HepG2 (cell line): ENCODE measurements at regions not wholly inside any gene's neighbourhood (a gene's known extent, or its start where the extent isn't known, plus 50 kb on each side); places are given as distances from the start of the nearest gene placed in this dataset.
A peak's percentile ranks its signal among the peaks of the same experiment; 100 is the strongest.

Source experiments
- EEA1 ChIP-seq: sonication (generic); formaldehyde crosslinking; IDR thresholded peaks from 2 replicates; pipeline ENCODE4 v1.5.1; 2020; ENCODE audit warnings: mild to moderate bottlenecking, missing genetic modification reagents, borderline replicate concordance
- HOXA5 ChIP-seq: sonication (generic); formaldehyde crosslinking; IDR thresholded peaks from 2 replicates; pipeline ENCODE4 v1.4.0; 2020; ENCODE audit warnings: missing genetic modification reagents
- ISL2 ChIP-seq: sonication (generic); formaldehyde crosslinking; IDR thresholded peaks from 2 replicates; pipeline ENCODE4 v1.5.0; 2020; ENCODE audit warnings: missing genetic modification reagents
- ISX ChIP-seq: sonication (generic); formaldehyde crosslinking; conservative IDR thresholded peaks from 2 replicates; pipeline ENCODE4 v1.5.0; 2020; ENCODE audit warnings: missing genetic modification reagents
- KLF16 ChIP-seq, 2 experiments: sonication (generic) in 1 of 2; formaldehyde crosslinking in 1 of 2; IDR thresholded peaks; 2 replicates each; pipeline versions ENCODE4 v1.6.1 to v1.8.0; 2016 to 2023; ENCODE audit warnings: missing genetic modification reagents in 2 of 2, missing compliant biosample characterization in 1 of 2
- NFATC3 ChIP-seq: sonication (generic); formaldehyde crosslinking; IDR thresholded peaks from 2 replicates; pipeline ENCODE4 v1.5.1; 2020; ENCODE audit warnings: mild to moderate bottlenecking, missing genetic modification reagents
- NFRKB ChIP-seq: fragments of 450-650 bp; IDR thresholded peaks from 2 replicates; pipeline ENCODE4 v1.6.1; 2017
- PHF8 ChIP-seq: sonication (generic); formaldehyde crosslinking; IDR thresholded peaks from 2 replicates; pipeline ENCODE4 v1.5.0; 2020; ENCODE audit warnings: missing genetic modification reagents
- SIX1 ChIP-seq: sonication (generic); formaldehyde crosslinking; IDR thresholded peaks from 2 replicates; pipeline ENCODE4 v1.4.0; 2020; ENCODE audit warnings: missing genetic modification reagents, borderline replicate concordance
- U2AF1 ChIP-seq: fragments of 200-400 bp; formaldehyde crosslinking; optimal IDR thresholded peaks from 2 replicates; pipeline ENCODE3; 2017; ENCODE audit warnings: mild to moderate bottlenecking, low read depth, low read length
- ZNF136 ChIP-seq: sonication (generic); formaldehyde crosslinking; IDR thresholded peaks from 2 replicates; pipeline ENCODE4 v1.8.1; 2022; ENCODE audit warnings: low read depth, mild to moderate bottlenecking, moderate library complexity, missing genetic modification reagents
- ZNF460 ChIP-seq: sonication (generic); formaldehyde crosslinking; IDR thresholded peaks from 2 replicates; pipeline ENCODE4 v1.5.1; 2020; ENCODE audit warnings: missing genetic modification reagents, mild to moderate bottlenecking, borderline replicate concordance
- ZNF543 ChIP-seq: sonication (generic); formaldehyde crosslinking; IDR thresholded peaks from 2 replicates; pipeline ENCODE4 v1.4.0; 2020; ENCODE audit warnings: mild to moderate bottlenecking, missing genetic modification reagents
- ZNF781 ChIP-seq: sonication (generic); formaldehyde crosslinking; IDR thresholded peaks from 2 replicates; pipeline ENCODE4 v1.5.1; 2020; ENCODE audit warnings: borderline replicate concordance, mild to moderate bottlenecking, missing genetic modification reagents; ENCODE audit errors: not compliant biosample characterization
- TF ChIP-seq, protein P1 (sequence below): sonication (generic); formaldehyde crosslinking; IDR thresholded peaks from 2 replicates; pipeline ENCODE4 v1.8.0; 2022; ENCODE audit warnings: low read depth, missing genetic modification reagents
- TF ChIP-seq, protein P2 (sequence below): sonication (generic); formaldehyde crosslinking; IDR thresholded peaks from 2 replicates; pipeline ENCODE4 v1.8.1; 2023; ENCODE audit warnings: mild to moderate bottlenecking, missing genetic modification reagents
- TF ChIP-seq, protein P3 (sequence below): sonication (generic); formaldehyde crosslinking; IDR thresholded peaks from 2 replicates; pipeline ENCODE4 v1.4.0; 2020; ENCODE audit warnings: missing genetic modification reagents, borderline replicate concordance
- TF ChIP-seq, protein P4 (sequence below): sonication (generic); formaldehyde crosslinking; conservative IDR thresholded peaks from 2 replicates; pipeline ENCODE4 v1.4.0; 2020; ENCODE audit warnings: missing genetic modification reagents
- TF ChIP-seq, protein P5 (sequence below): sonication (generic); formaldehyde crosslinking; IDR thresholded peaks from 2 replicates; pipeline ENCODE4 v1.5.1; 2020; ENCODE audit warnings: mild to moderate bottlenecking, missing genetic modification reagents, borderline replicate concordance

DNA sequence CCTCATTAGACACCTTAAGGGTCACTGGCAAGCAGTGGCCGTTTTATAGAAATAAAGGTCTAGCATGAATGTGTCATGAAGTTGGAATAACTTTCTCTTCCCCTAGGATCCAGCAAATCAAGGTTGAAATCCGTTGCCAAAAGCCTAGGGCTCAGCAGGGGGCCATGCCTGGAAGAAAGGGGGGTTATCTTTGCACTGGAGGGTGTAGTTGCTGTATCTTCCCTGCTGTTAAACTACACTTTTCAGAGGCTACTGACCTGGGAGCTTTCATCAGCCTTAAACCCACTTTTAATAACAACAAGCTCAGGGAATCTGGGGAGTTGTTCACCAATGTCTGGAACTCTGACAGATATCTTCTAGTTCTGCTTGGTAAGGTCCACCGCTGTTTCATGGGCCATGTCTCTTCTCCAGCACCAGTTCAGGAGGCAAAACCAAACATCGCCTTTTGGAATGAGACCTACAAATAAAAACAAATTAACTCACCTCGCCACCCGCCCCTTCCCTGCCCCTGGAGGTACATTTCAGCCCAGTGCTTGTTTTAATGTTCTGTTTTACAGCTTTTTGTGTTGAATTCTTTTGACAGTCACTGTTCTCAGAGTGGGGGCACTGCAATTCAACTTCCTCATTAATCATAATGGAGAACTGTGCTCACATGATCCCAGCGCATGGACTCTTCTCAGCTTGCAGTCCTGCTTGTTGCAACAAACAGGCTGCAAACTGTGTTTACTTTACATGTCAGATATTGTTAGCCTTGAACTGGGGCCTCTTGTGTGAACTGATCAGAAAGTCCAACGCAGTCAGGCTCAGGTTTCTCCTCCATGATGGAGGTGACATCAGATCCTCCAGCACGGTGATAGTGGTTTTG is 508.7 kb downstream of the KCNJ2 start (continued):
- TF ChIP-seq, protein P1, sequence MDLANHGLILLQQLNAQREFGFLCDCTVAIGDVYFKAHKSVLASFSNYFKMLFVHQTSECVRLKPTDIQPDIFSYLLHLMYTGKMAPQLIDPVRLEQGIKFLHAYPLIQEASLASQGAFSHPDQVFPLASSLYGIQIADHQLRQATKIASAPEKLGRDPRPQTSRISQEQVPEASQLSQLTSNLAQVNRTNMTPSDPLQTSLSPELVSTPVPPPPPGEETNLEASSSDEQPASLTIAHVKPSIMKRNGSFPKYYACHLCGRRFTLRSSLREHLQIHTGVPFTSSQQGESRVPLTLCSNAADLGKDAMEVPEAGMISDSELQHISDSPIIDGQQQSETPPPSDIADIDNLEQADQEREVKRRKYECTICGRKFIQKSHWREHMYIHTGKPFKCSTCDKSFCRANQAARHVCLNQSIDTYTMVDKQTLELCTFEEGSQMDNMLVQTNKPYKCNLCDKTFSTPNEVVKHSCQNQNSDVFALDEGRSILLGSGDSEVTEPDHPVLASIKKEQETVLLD: no peak
- TF ChIP-seq, protein P2, sequence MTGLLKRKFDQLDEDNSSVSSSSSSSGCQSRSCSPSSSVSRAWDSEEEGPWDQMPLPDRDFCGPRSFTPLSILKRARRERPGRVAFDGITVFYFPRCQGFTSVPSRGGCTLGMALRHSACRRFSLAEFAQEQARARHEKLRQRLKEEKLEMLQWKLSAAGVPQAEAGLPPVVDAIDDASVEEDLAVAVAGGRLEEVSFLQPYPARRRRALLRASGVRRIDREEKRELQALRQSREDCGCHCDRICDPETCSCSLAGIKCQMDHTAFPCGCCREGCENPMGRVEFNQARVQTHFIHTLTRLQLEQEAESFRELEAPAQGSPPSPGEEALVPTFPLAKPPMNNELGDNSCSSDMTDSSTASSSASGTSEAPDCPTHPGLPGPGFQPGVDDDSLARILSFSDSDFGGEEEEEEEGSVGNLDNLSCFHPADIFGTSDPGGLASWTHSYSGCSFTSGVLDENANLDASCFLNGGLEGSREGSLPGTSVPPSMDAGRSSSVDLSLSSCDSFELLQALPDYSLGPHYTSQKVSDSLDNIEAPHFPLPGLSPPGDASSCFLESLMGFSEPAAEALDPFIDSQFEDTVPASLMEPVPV (CRISPR knock-in tag): no peak
- TF ChIP-seq KLF16 (CRISPR knock-in tag; IDR thresholded peaks at IDR 0.05) (0 out of 4 replicates have a peak, but pooled peaks of 1 of the 2 experiments have one; percentile 53), ISL2 (CRISPR knock-in tag) (no peak), ZNF460 (CRISPR knock-in tag) (no peak; the same call in 1 of the 2 replicates), NFATC3 (no peak), ISX (CRISPR knock-in tag) (no peak), ZNF781 (CRISPR knock-in tag) (no peak), U2AF1 (no peak), NFRKB (no peak), ZNF136 (no peak), EEA1 (CRISPR knock-in tag) (no peak), ZNF543 (CRISPR knock-in tag) (no peak), PHF8 (CRISPR knock-in tag) (no peak), SIX1 (CRISPR knock-in tag) (peak; percentile 92), HOXA5 (peak; percentile 84; the same call in 1 of the 2 replicates)
- TF ChIP-seq, protein P3, sequence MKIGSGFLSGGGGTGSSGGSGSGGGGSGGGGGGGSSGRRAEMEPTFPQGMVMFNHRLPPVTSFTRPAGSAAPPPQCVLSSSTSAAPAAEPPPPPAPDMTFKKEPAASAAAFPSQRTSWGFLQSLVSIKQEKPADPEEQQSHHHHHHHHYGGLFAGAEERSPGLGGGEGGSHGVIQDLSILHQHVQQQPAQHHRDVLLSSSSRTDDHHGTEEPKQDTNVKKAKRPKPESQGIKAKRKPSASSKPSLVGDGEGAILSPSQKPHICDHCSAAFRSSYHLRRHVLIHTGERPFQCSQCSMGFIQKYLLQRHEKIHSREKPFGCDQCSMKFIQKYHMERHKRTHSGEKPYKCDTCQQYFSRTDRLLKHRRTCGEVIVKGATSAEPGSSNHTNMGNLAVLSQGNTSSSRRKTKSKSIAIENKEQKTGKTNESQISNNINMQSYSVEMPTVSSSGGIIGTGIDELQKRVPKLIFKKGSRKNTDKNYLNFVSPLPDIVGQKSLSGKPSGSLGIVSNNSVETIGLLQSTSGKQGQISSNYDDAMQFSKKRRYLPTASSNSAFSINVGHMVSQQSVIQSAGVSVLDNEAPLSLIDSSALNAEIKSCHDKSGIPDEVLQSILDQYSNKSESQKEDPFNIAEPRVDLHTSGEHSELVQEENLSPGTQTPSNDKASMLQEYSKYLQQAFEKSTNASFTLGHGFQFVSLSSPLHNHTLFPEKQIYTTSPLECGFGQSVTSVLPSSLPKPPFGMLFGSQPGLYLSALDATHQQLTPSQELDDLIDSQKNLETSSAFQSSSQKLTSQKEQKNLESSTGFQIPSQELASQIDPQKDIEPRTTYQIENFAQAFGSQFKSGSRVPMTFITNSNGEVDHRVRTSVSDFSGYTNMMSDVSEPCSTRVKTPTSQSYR (CRISPR knock-in tag): 0 out of 2 replicates have a peak, but pooled peaks have one; percentile 28
- TF ChIP-seq, protein P4, sequence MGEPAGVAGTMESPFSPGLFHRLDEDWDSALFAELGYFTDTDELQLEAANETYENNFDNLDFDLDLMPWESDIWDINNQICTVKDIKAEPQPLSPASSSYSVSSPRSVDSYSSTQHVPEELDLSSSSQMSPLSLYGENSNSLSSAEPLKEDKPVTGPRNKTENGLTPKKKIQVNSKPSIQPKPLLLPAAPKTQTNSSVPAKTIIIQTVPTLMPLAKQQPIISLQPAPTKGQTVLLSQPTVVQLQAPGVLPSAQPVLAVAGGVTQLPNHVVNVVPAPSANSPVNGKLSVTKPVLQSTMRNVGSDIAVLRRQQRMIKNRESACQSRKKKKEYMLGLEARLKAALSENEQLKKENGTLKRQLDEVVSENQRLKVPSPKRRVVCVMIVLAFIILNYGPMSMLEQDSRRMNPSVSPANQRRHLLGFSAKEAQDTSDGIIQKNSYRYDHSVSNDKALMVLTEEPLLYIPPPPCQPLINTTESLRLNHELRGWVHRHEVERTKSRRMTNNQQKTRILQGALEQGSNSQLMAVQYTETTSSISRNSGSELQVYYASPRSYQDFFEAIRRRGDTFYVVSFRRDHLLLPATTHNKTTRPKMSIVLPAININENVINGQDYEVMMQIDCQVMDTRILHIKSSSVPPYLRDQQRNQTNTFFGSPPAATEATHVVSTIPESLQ (CRISPR knock-in tag): no peak
- TF ChIP-seq, protein P5, sequence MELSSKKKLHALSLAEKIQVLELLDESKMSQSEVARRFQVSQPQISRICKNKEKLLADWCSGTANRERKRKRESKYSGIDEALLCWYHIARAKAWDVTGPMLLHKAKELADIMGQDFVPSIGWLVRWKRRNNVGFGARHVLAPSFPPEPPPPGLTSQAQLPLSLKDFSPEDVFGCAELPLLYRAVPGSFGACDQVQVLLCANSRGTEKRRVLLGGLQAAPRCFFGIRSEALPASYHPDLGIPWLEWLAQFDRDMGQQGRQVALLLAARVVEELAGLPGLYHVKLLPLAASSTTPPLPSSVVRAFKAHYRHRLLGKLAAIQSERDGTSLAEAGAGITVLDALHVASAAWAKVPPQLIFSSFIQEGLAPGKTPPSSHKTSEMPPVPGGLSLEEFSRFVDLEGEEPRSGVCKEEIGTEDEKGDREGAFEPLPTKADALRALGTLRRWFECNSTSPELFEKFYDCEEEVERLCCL (CRISPR knock-in tag): peak; percentile 40; the same call in 1 of the 2 replicates
